Left kidney (tissue), 1 donor: ENCODE measurements at regions not wholly inside any gene's neighbourhood (a gene's known extent, or its start where the extent isn't known, plus 50 kb on each side); places are given as distances from the start of the nearest gene placed in this dataset.
"Not testable (repeated sequence)": the region's sequence is repeated elsewhere in the genome, so short reads cannot be mapped to it uniquely, and the experiment has no call there.

Experiments
- DNase-seq: peaks from one replicate; pipeline ENCODE4 v3.0.0-alpha.2; 2013

- no peak for DNase-seq
These were observed 326.8 kb downstream of the TBL1XR1 start for GRCh38 chr3:176870451-176870850.

GRCh38 chr3:176867681-176868663 is 329.3 kb downstream of the TBL1XR1 start:
- DNase-seq, result no peak

GRCh38 chr3:176861137-176861536 is 336.1 kb downstream of the TBL1XR1 start:
- no peak for DNase-seq

- DNase-seq, result no peak
These were observed 340.6 kb downstream of the TBL1XR1 start for GRCh38 chr3:176856721-176857120.

GRCh38 chr3:176855901-176856486 is 341.3 kb downstream of the TBL1XR1 start:
- DNase-seq, result no peak

- no peak for DNase-seq
These were observed 342.1 kb downstream of the TBL1XR1 start for GRCh38 chr3:176855213-176855612.

GRCh38 chr3:176850498-176850897 is 346.8 kb downstream of the TBL1XR1 start:
- DNase-seq, result no peak

- no peak for DNase-seq
These were observed 348.7 kb downstream of the TBL1XR1 start for GRCh38 chr3:176848431-176849214.

- no peak for DNase-seq
These were observed 354.4 kb downstream of the TBL1XR1 start for GRCh38 chr3:176842914-176843313.

GRCh38 chr3:176840641-176841286 is 356.5 kb downstream of the TBL1XR1 start:
- DNase-seq, result no peak

GRCh38 chr3:176839901-176840300 is 357.4 kb downstream of the TBL1XR1 start:
- DNase-seq, result no peak

- DNase-seq, result no peak
These were observed 357.8 kb downstream of the TBL1XR1 start for GRCh38 chr3:176839466-176839865.

GRCh38 chr3:176827244-176827643 is 370.0 kb downstream of the TBL1XR1 start:
- DNase-seq, result not testable (repeated sequence)

GRCh38 chr3:176824811-176825210 is 372.5 kb downstream of the TBL1XR1 start:
- DNase-seq, result no peak

- no peak for DNase-seq
These were observed 376.5 kb downstream of the TBL1XR1 start for GRCh38 chr3:176820764-176821163.

GRCh38 chr3:176816937-176817336 is 380.3 kb downstream of the TBL1XR1 start:
- DNase-seq, result no peak

GRCh38 chr3:176814285-176814684 is 383.0 kb downstream of the TBL1XR1 start:
- peak; percentile 70 for DNase-seq

GRCh38 chr3:176807938-176808337 is 389.3 kb downstream of the TBL1XR1 start:
- DNase-seq, result no peak

- no peak for DNase-seq
These were observed 397.6 kb downstream of the TBL1XR1 start for GRCh38 chr3:176799675-176800074.

GRCh38 chr3:176798680-176799079 is 398.6 kb downstream of the TBL1XR1 start:
- DNase-seq, result no peak

GRCh38 chr3:176796371-176796770 is 400.9 kb downstream of the TBL1XR1 start:
- no peak for DNase-seq

GRCh38 chr3:176795891-176796290 is 401.4 kb downstream of the TBL1XR1 start:
- DNase-seq, result peak; percentile 59
